Heart left ventricle (tissue), 16 donors: ENCODE measurements at regions not wholly inside any gene's neighbourhood (a gene's known extent, or its start where the extent isn't known, plus 50 kb on each side); places are given as distances from the start of the nearest gene placed in this dataset.

Experiments
- ATAC-seq, 4 donors: fragments of 200-7000 bp; cut with Tn5 transposase; one replicate each; pipeline ENCODE4 v1.9.1; 2020 to 2022; ENCODE audit warnings: moderate library complexity in 4 of 4, mild to moderate bottlenecking in 3 of 4, moderate number of reproducible peaks in 1 of 4
- DNase-seq, 5 donors: peaks; one replicate each; pipeline ENCODE4 v3.0.0-alpha.2; 2020
- H3K27ac ChIP-seq, 12 donors: fragments of 200-600 bp; sonication (generic) in 4 of 12; one replicate each; pipeline versions ENCODE4 v1.5.0 to v1.8.0; 2016 to 2022; ENCODE audit warnings: mild to moderate bottlenecking in 2 of 12
- H3K27me3 ChIP-seq, 9 donors: fragments of 200-600 bp; sonication (generic) in 2 of 9; one replicate each; pipeline versions ENCODE4 v1.5.1 to v1.8.0; 2016 to 2022; ENCODE audit warnings: mild to moderate bottlenecking in 3 of 9
- H3K36me3 ChIP-seq, 9 donors: fragments of 200-600 bp; sonication (generic) in 2 of 9; one replicate each; pipeline versions ENCODE4 v1.5.0 to v1.8.0; 2018 to 2022; ENCODE audit warnings: mild to moderate bottlenecking in 2 of 9
- H3K4me1 ChIP-seq, 12 donors: fragments of 200-600 bp; sonication (generic) in 4 of 12; one replicate each; pipeline versions ENCODE4 v1.5.0 to v1.8.0; 2016 to 2022; ENCODE audit warnings: mild to moderate bottlenecking in 3 of 12
- H3K4me3 ChIP-seq, 12 donors: fragments of 200-600 bp; sonication (generic) in 4 of 12; one replicate each; pipeline versions ENCODE4 v1.5.0 to v1.8.0; 2017 to 2022; ENCODE audit warnings: mild to moderate bottlenecking in 9 of 12, moderate library complexity in 4 of 12
- H3K9me3 ChIP-seq, 12 donors: fragments of 200-600 bp; sonication (generic) in 4 of 12; one replicate each; pipeline versions ENCODE4 v1.5.0 to v1.8.0; 2016 to 2022; ENCODE audit warnings: mild to moderate bottlenecking in 1 of 12
- CTCF ChIP-seq, 12 donors: fragments of 200-600 bp; sonication (generic) in 4 of 12; IDR thresholded peaks; one replicate each; pipeline versions ENCODE4 v1.5.0 to v1.8.0; 2018 to 2022; ENCODE audit warnings: antibody characterized with exemption in 12 of 12, mild to moderate bottlenecking in 5 of 12
- POLR2A ChIP-seq, 2 donors: fragments of 450-650 bp; IDR thresholded peaks; one replicate each; pipeline ENCODE4 v1.6.1; 2017; ENCODE audit warnings: antibody characterized with exemption in 2 of 2, mild to moderate bottlenecking in 2 of 2, moderate library complexity in 2 of 2
- WGBS, 4 donors: extraction: QIAGEN DNeasy Blood & Tissue Kit in 2 of 4; methylation state at CpG; one replicate each; pipeline versions ENCODE4 v1.1.5 to v1.1.7; 2013 to 2018; 5-methylcytosine and 5-hydroxymethylcytosine counted together
- intact Hi-C, 10 donors: fragments of 100-400 bp; cut with DNase I; formaldehyde crosslinking; loops; one replicate each; pipeline versions ENCODE4 v1.11.1 to v1.14.2; 2022
- donor health status: ischemic (EF 13 %, LVEDD 7.1; RV severe dilation, severe dysfunction).
- donor health status: healthy with polysubstance abuse.
- donor health status: DM: no; HTN: yes; CAD: no.
- donor health status: DM: no; HTN: no; CAD: no.
- donor health status: ischemic (EF 25% LVEDD 6.9; RV normal size, moderate dysfunction).
- donor health status: ischemic (EF 25% LVEDD 5.7; RV mildly dilated, moderate dysfunction).
- donor health status: healthy.
- donor health status: DM: yes; HTN: yes; CAD: no.
- donor health status: ischemic (EF 35%, LVEDD 5.7; RV mildly dilated, moderate dysfunction).
- donor health status: nonischemic (EF 11% LVEDD 7.7; RV severe dilation, severe dysfunction).
- donor health status: DM: yes; HTN: yes; CAD: no.
- donor health status: PGD.
- donor health status: ischemic (EF 29% LVEDD 5.4; RV normal size, mild dysfunction).
- donor health status: nonischemic (EF 23%, LVEDD 6.1; RV moderate dilation, normal function).

- Histone ChIP-seq H3K4me1 (no peaks in the 10 kb centered on the region), H3K27me3 (peaks cover 0 to 2% (median 0%) of the 10 kb centered on the region in 9 donors), H3K9me3 (no peaks in the 10 kb centered on the region), H3K36me3 (no peaks in the 10 kb centered on the region), H3K4me3 (no peak overlapping the region), H3K27ac (no peak overlapping the region)
- intact Hi-C loops = no loop called here
- DNase-seq = no peak
- 79 to 83% (median 81%) methylated on average over 2 of the region's 2 CpGs for WGBS, 4 donors
- ATAC-seq = no peak
- TF ChIP-seq POLR2A (IDR thresholded peaks at IDR 0.05) = no peak
Measured at GRCh38 chr4:64776820-64777219, 367.6 kb upstream of the TECRL start.

- no peaks in the 10 kb centered on the region for H3K36me3 ChIP-seq
- ATAC-seq = no peak
- no peak overlapping the region for H3K4me3 ChIP-seq
- H3K9me3 ChIP-seq = no peaks in the 10 kb centered on the region
- H3K4me1 ChIP-seq = no peaks in the 10 kb centered on the region
- DNase-seq = no peak
- TF ChIP-seq CTCF (IDR thresholded peaks at IDR 0.05) (no peak), POLR2A (IDR thresholded peaks at IDR 0.05) (no peak)
- no peaks in the 10 kb centered on the region for H3K27me3 ChIP-seq
- intact Hi-C loops = no loop called here
- H3K27ac ChIP-seq = no peak overlapping the region
- 84 to 92% (median 87%) methylated on average over 3 of the region's 3 CpGs for WGBS, 4 donors
Measured at GRCh38 chr4:64774626-64775025, 365.4 kb upstream of the TECRL start.

- H3K9me3 ChIP-seq = no peaks in the 10 kb centered on the region
- no peak overlapping the region for H3K4me3 ChIP-seq
- H3K27me3 ChIP-seq = no peaks in the 10 kb centered on the region
- ATAC-seq (no peak), DNase-seq (no peak)
- no peaks in the 10 kb centered on the region for H3K4me1 ChIP-seq
- H3K27ac ChIP-seq = no peak overlapping the region
- intact Hi-C loops = no loop called here
- H3K36me3 ChIP-seq = no peaks in the 10 kb centered on the region
- no peak for TF ChIP-seq POLR2A (IDR thresholded peaks at IDR 0.05)
- no peak for TF ChIP-seq CTCF (IDR thresholded peaks at IDR 0.05)
- 52 to 80% (median 66%) methylated on average over 2 of the region's 2 CpGs for WGBS, 4 donors
Measured at GRCh38 chr4:64771149-64771548, 361.9 kb upstream of the TECRL start.

- DNase-seq (no peak), ATAC-seq (no peak)
- Histone ChIP-seq H3K4me1 (no peaks in the 10 kb centered on the region), H3K27me3 (no peaks in the 10 kb centered on the region), H3K4me3 (no peak overlapping the region), H3K27ac (no peak overlapping the region), H3K36me3 (no peaks in the 10 kb centered on the region), H3K9me3 (peaks cover 0 to 2% (median 0%) of the 10 kb centered on the region in 12 donors)
- WGBS, 4 donors = 63 to 70% (median 69%) methylated on average over 2 of the region's 2 CpGs
- intact Hi-C loops = no loop called here
- TF ChIP-seq CTCF (IDR thresholded peaks at IDR 0.05) (no peak), POLR2A (IDR thresholded peaks at IDR 0.05) (no peak)
Measured at GRCh38 chr4:64767547-64767946, 358.3 kb upstream of the TECRL start.

- Histone ChIP-seq H3K9me3 (peaks cover 0 to 2% (median 0%) of the 10 kb centered on the region in 12 donors), H3K27me3 (no peaks in the 10 kb centered on the region), H3K4me3 (no peak overlapping the region), H3K36me3 (no peaks in the 10 kb centered on the region), H3K4me1 (no peaks in the 10 kb centered on the region), H3K27ac (no peak overlapping the region)
- intact Hi-C loops = no loop called here
- 45 to 73% (median 60%) methylated on average over 1 of the region's 1 CpG for WGBS, 4 donors
- TF ChIP-seq CTCF (IDR thresholded peaks at IDR 0.05) = no peak
- DNase-seq = no peak
- ATAC-seq = no peak
Measured at GRCh38 chr4:64766565-64766964, 357.3 kb upstream of the TECRL start.
